ENCODE measurements at regions not wholly inside any gene's neighbourhood (a gene's known extent, or its start where the extent isn't known, plus 50 kb on each side); places are given as distances from the start of the nearest gene placed in this dataset.

- no peak for TF ChIP-seq POLR2AphosphoS5 (IDR thresholded peaks at IDR 0.05)
- TF ChIP-seq EP300 (IDR thresholded peaks at IDR 0.05): no peak
These were observed 217.0 kb downstream of the PLOD2 start for GRCh38 chr3:145943952-145944351.

Data from sigmoid colon (tissue), 4 donors.